ENCODE measurements at regions not wholly inside any gene's neighbourhood (a gene's known extent, or its start where the extent isn't known, plus 50 kb on each side); places are given as distances from the start of the nearest gene placed in this dataset.

DNA sequence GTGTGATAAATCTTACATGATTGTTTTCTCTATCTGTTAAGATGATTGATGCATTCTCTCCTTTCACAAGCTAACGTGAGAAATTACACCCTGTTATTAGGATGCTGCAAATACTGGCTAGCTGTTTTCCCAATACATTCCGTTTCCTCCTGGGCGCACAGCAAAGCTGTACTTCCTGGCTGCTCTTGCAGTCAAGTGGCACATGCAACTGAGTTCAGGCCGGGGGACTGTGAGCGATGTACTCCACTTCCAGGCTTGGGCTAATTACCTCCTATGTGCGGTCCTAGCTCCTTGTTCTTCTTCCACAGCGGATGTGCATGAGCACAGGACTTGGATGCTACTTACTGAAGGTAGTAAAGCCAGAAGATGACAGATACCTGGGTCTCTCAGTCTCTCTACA, 234.9 kb upstream of the SESN3 start:
- TF ChIP-seq, protein P1, sequence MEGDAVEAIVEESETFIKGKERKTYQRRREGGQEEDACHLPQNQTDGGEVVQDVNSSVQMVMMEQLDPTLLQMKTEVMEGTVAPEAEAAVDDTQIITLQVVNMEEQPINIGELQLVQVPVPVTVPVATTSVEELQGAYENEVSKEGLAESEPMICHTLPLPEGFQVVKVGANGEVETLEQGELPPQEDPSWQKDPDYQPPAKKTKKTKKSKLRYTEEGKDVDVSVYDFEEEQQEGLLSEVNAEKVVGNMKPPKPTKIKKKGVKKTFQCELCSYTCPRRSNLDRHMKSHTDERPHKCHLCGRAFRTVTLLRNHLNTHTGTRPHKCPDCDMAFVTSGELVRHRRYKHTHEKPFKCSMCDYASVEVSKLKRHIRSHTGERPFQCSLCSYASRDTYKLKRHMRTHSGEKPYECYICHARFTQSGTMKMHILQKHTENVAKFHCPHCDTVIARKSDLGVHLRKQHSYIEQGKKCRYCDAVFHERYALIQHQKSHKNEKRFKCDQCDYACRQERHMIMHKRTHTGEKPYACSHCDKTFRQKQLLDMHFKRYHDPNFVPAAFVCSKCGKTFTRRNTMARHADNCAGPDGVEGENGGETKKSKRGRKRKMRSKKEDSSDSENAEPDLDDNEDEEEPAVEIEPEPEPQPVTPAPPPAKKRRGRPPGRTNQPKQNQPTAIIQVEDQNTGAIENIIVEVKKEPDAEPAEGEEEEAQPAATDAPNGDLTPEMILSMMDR (conservative IDR thresholded peaks at IDR 0.05; ENCODE audit: low read depth, low read length): no peak
- no peak for TF ChIP-seq EZH2 (IDR thresholded peaks at IDR 0.05; ENCODE audit: borderline replicate concordance, low read depth, low read length, poor library complexity, severe bottlenecking)

Measured in A673 (cell line).